Osteocyte (in vitro differentiated cells): ENCODE measurements at regions not wholly inside any gene's neighbourhood (a gene's known extent, or its start where the extent isn't known, plus 50 kb on each side); places are given as distances from the start of the nearest gene placed in this dataset.

Experiments used
- DNase-seq: peaks from one replicate; pipeline ENCODE4 v3.0.0; 2021; ENCODE audit warnings: mixed read lengths; ENCODE audit not compliant: unreplicated experiment; ENCODE audit errors: extremely low spot score
- H3K27ac Mint-ChIP-seq: one replicate; pipeline ENCODE4 v1.8.0; 2021; ENCODE audit warnings: mild to moderate bottlenecking, mixed read lengths; ENCODE audit not compliant: unreplicated experiment
- H3K27me3 Mint-ChIP-seq: one replicate; pipeline ENCODE4 v1.8.0; 2021; ENCODE audit warnings: mixed read lengths; ENCODE audit not compliant: unreplicated experiment
- H3K36me3 Mint-ChIP-seq: one replicate; pipeline ENCODE4 v1.8.0; 2021; ENCODE audit warnings: mixed read lengths; ENCODE audit not compliant: unreplicated experiment
- H3K4me1 Mint-ChIP-seq: one replicate; pipeline ENCODE4 v1.8.0; 2021; ENCODE audit warnings: mixed read lengths; ENCODE audit not compliant: unreplicated experiment
- H3K4me3 Mint-ChIP-seq: one replicate; pipeline ENCODE4 v1.8.0; 2021; ENCODE audit warnings: mild to moderate bottlenecking, moderate library complexity, mixed read lengths; ENCODE audit not compliant: unreplicated experiment
- H3K9me3 Mint-ChIP-seq: one replicate; pipeline ENCODE4 v1.8.0; 2021; ENCODE audit warnings: mixed read lengths; ENCODE audit not compliant: unreplicated experiment
- CTCF ChIP-seq: fragments of 200-600 bp; sonication (generic); IDR thresholded peaks from 2 replicates; pipeline ENCODE4 v1.5.0; 2021; ENCODE audit warnings: antibody characterized with exemption, mild to moderate bottlenecking, moderate library complexity

- Mint-ChIP-seq H3K27ac (peak overlapping the region; percentile 93), H3K27me3 (no peaks in the 10 kb centered on the region), H3K4me3 (no peak overlapping the region), H3K36me3 (no peaks in the 10 kb centered on the region), H3K9me3 (no peaks in the 10 kb centered on the region), H3K4me1 (peaks cover 88% of the 10 kb centered on the region)
- no peak for TF ChIP-seq CTCF
- no peak for DNase-seq
Measured at GRCh38 chr12:124683152-124684124, 116.0 kb upstream of the NCOR2 start.

GRCh38 chr12:124682425-124683151 is 115.2 kb upstream of the NCOR2 start:
- no peak for DNase-seq
- H3K27me3 Mint-ChIP-seq: no peaks in the 10 kb centered on the region
- peak overlapping the region; percentile 93 for H3K27ac Mint-ChIP-seq
- peaks cover 79% of the 10 kb centered on the region for H3K4me1 Mint-ChIP-seq
- H3K9me3 Mint-ChIP-seq: no peaks in the 10 kb centered on the region
- no peak overlapping the region for H3K4me3 Mint-ChIP-seq
- TF ChIP-seq CTCF: no peak
- H3K36me3 Mint-ChIP-seq: no peaks in the 10 kb centered on the region

- Mint-ChIP-seq H3K4me3 (no peak overlapping the region), H3K27me3 (no peaks in the 10 kb centered on the region), H3K4me1 (peaks cover 72% of the 10 kb centered on the region), H3K27ac (peak overlapping the region; percentile 82), H3K9me3 (no peaks in the 10 kb centered on the region), H3K36me3 (no peaks in the 10 kb centered on the region)
- no peak for DNase-seq
- TF ChIP-seq CTCF: no peak
Measured at GRCh38 chr12:124681779-124682391, 114.5 kb upstream of the NCOR2 start.

GRCh38 chr12:124680863-124681778 is 113.7 kb upstream of the NCOR2 start:
- no peak for DNase-seq
- Mint-ChIP-seq H3K4me1 (peaks cover 73% of the 10 kb centered on the region), H3K9me3 (no peaks in the 10 kb centered on the region), H3K36me3 (no peaks in the 10 kb centered on the region), H3K27me3 (no peaks in the 10 kb centered on the region), H3K4me3 (no peak overlapping the region), H3K27ac (peak overlapping the region; percentile 82)
- TF ChIP-seq CTCF: peak; percentile 49
